BLaER1 treated with 17β-estradiol and CSF1 and Interleukin-3, amounts not matched to agents 10 nM and 100 nM (cell line): ENCODE measurements at regions not wholly inside any gene's neighbourhood (a gene's known extent, or its start where the extent isn't known, plus 50 kb on each side); places are given as distances from the start of the nearest gene placed in this dataset.

ENCODE experiments used
- H3K27ac ChIP-seq, 11 experiments: shearing (Covaris generic); formaldehyde crosslinking; 2 replicates each; pipeline ENCODE4 v1.8.1; 2022
- H3K27me3 ChIP-seq, 11 experiments: shearing (Covaris generic); formaldehyde crosslinking; 2 replicates each; pipeline ENCODE4 v1.8.1; 2022
- H3K36me3 ChIP-seq, 11 experiments: shearing (Covaris generic); formaldehyde crosslinking; 2 replicates each; pipeline ENCODE4 v1.8.1; 2022
- H3K4me1 ChIP-seq, 10 experiments: shearing (Covaris generic); formaldehyde crosslinking; 2 replicates each; pipeline ENCODE4 v1.8.1; 2022
- H3K4me2 ChIP-seq, 11 experiments: shearing (Covaris generic); formaldehyde crosslinking; 2 replicates each; pipeline ENCODE4 v1.8.1; 2022
- H3K4me3 ChIP-seq, 10 experiments: shearing (Covaris generic); formaldehyde crosslinking; 2 replicates each; pipeline ENCODE4 v1.8.1; 2022
- H3K9ac ChIP-seq, 11 experiments: shearing (Covaris generic); formaldehyde crosslinking; 2 replicates each; pipeline ENCODE4 v1.8.1; 2022
- H3K9me3 ChIP-seq, 11 experiments: shearing (Covaris generic); formaldehyde crosslinking; replicated peaks in 1 of 11; 2 replicates each; pipeline ENCODE4 v1.8.1; 2022
- H4K20me1 ChIP-seq, 11 experiments: shearing (Covaris generic); formaldehyde crosslinking; 2 replicates each; pipeline ENCODE4 v1.8.1; 2022
- Cebpa-rat ChIP-seq, 11 experiments: shearing (Covaris generic); IDR thresholded peaks; 2 replicates each; pipeline ENCODE4 v1.8.1; 2022

- Histone ChIP-seq H3K27ac (no peak overlapping the region), H3K4me2 (no peak overlapping the region), H3K9ac (no peak overlapping the region), H3K36me3 (0 out of 22 replicates have a peak, but pooled peaks cover 0 to 9% (median 0%) of the 10 kb centered on the region in 11 experiments), H3K9me3 (peaks cover 37 to 52% (median 44%) of the 10 kb centered on the region in 11 experiments), H4K20me1 (no peaks in the 10 kb centered on the region), H3K27me3 (no peaks in the 10 kb centered on the region), H3K4me3 (no peak overlapping the region), H3K4me1 (peaks cover 0 to 18% (median 10%) of the 10 kb centered on the region in 10 experiments; a peak in 11 of 20 replicates)
- no peak for TF ChIP-seq Cebpa-rat (IDR thresholded peaks at IDR 0.05)
Observed at GRCh38 chr4:24736066-24736465, 59.3 kb upstream of the SOD3 start.

GRCh38 chr4:24741910-24742309 lies 53.5 kb upstream of the SOD3 start:
- Histone ChIP-seq H3K4me3 (no peak overlapping the region), H3K9me3 (peaks cover 28 to 40% (median 35%) of the 10 kb centered on the region in 11 experiments), H3K4me2 (no peak overlapping the region), H3K27me3 (no peaks in the 10 kb centered on the region), H4K20me1 (no peaks in the 10 kb centered on the region), H3K4me1 (no peaks in the 10 kb centered on the region), H3K9ac (no peak overlapping the region), H3K36me3 (0 out of 22 replicates have a peak, but pooled peaks cover 0 to 9% (median 0%) of the 10 kb centered on the region in 11 experiments), H3K27ac (no peak overlapping the region)
- TF ChIP-seq Cebpa-rat (IDR thresholded peaks at IDR 0.05), result no peak

- no peaks in the 10 kb centered on the region for H3K4me1 ChIP-seq
- H3K27ac ChIP-seq, result no peak overlapping the region
- H3K9me3 ChIP-seq, result peaks cover 24 to 36% (median 31%) of the 10 kb centered on the region in 11 experiments
- H3K27me3 ChIP-seq, result no peaks in the 10 kb centered on the region
- H3K9ac ChIP-seq, result no peak overlapping the region
- 0 out of 22 replicates have a peak, but pooled peaks cover 0 to 6% (median 0%) of the 10 kb centered on the region in 11 experiments for H3K36me3 ChIP-seq
- TF ChIP-seq Cebpa-rat (IDR thresholded peaks at IDR 0.05), result no peak
- H3K4me3 ChIP-seq, result no peak overlapping the region
- H4K20me1 ChIP-seq, result no peaks in the 10 kb centered on the region
- no peak overlapping the region for H3K4me2 ChIP-seq
Observed at GRCh38 chr4:24742335-24742734, 53.0 kb upstream of the SOD3 start.

- H3K4me3 ChIP-seq, result no peak overlapping the region
- no peaks in the 10 kb centered on the region for H3K27me3 ChIP-seq
Observed at GRCh38 chr4:24742773-24743172, 52.6 kb upstream of the SOD3 start.

GRCh38 chr4:24743206-24743605 lies 52.2 kb upstream of the SOD3 start:
- H3K4me1 ChIP-seq, result no peaks in the 10 kb centered on the region
- no peaks in the 10 kb centered on the region for H4K20me1 ChIP-seq
- H3K27me3 ChIP-seq, result no peaks in the 10 kb centered on the region
- no peak overlapping the region for H3K9ac ChIP-seq
- H3K9me3 ChIP-seq, result peaks cover 15 to 27% (median 22%) of the 10 kb centered on the region in 11 experiments
- no peak overlapping the region for H3K4me3 ChIP-seq
- no peaks in the 10 kb centered on the region for H3K36me3 ChIP-seq
- no peak overlapping the region for H3K27ac ChIP-seq
- H3K4me2 ChIP-seq, result no peak overlapping the region
- no peak for TF ChIP-seq Cebpa-rat (IDR thresholded peaks at IDR 0.05)

More at GRCh38 chr4:24742773-24743172, 52.6 kb upstream of the SOD3 start:
- H3K9me3 ChIP-seq, result peaks cover 20 to 31% (median 27%) of the 10 kb centered on the region in 11 experiments
- H3K4me2 ChIP-seq, result no peak overlapping the region
- no peak overlapping the region for H3K27ac ChIP-seq
- H4K20me1 ChIP-seq, result no peaks in the 10 kb centered on the region
- H3K36me3 ChIP-seq, result 0 out of 22 replicates have a peak, but pooled peaks cover 0 to 2% (median 0%) of the 10 kb centered on the region in 11 experiments
- H3K4me1 ChIP-seq, result no peaks in the 10 kb centered on the region
- no peak for TF ChIP-seq Cebpa-rat (IDR thresholded peaks at IDR 0.05)
- H3K9ac ChIP-seq, result no peak overlapping the region

- H3K27ac ChIP-seq, result no peak overlapping the region
- TF ChIP-seq Cebpa-rat (IDR thresholded peaks at IDR 0.05), result no peak
Observed at GRCh38 chr4:24743927-24744326, 51.4 kb upstream of the SOD3 start.

GRCh38 chr4:24745172-24745895 lies 50.0 kb upstream of the SOD3 start:
- no peak overlapping the region for H3K27ac ChIP-seq

More at GRCh38 chr4:24743927-24744326, 51.4 kb upstream of the SOD3 start:
- peaks cover 8 to 20% (median 15%) of the 10 kb centered on the region in 11 experiments; a peak in 21 of 22 replicates for H3K9me3 ChIP-seq
- H4K20me1 ChIP-seq, result no peaks in the 10 kb centered on the region
- H3K4me3 ChIP-seq, result no peak overlapping the region
- no peak overlapping the region for H3K4me2 ChIP-seq
- H3K4me1 ChIP-seq, result no peaks in the 10 kb centered on the region
- H3K9ac ChIP-seq, result no peak overlapping the region
- no peaks in the 10 kb centered on the region for H3K27me3 ChIP-seq
- H3K36me3 ChIP-seq, result no peaks in the 10 kb centered on the region

More at GRCh38 chr4:24745172-24745895, 50.0 kb upstream of the SOD3 start:
- Histone ChIP-seq H3K9me3 (peaks cover 7 to 17% (median 13%) of the 10 kb centered on the region in 11 experiments; a peak in 17 of 22 replicates), H3K4me1 (no peaks in the 10 kb centered on the region), H3K27me3 (no peaks in the 10 kb centered on the region), H3K4me3 (no peak overlapping the region), H3K36me3 (no peaks in the 10 kb centered on the region), H4K20me1 (no peaks in the 10 kb centered on the region), H3K4me2 (no peak overlapping the region), H3K9ac (no peak overlapping the region)
- TF ChIP-seq Cebpa-rat (IDR thresholded peaks at IDR 0.05), result no peak
